SK-N-SH (cell line): ENCODE measurements at regions not wholly inside any gene's neighbourhood (a gene's known extent, or its start where the extent isn't known, plus 50 kb on each side); places are given as distances from the start of the nearest gene placed in this dataset.

Experiments used
- EP300 ChIP-seq, 2 experiments: IDR thresholded peaks; 2 replicates each; pipeline versions ENCODE4 v1.4.0 to v1.6.1; 2012; ENCODE audit warnings: borderline replicate concordance in 1 of 2, low read depth in 1 of 2, low read length in 1 of 2
- EZH2phosphoT487 ChIP-seq: fragments of 200-600 bp; sonication (generic); IDR thresholded peaks from 2 replicates; pipeline ENCODE4 v1.6.1; 2017; ENCODE audit warnings: low read depth, mixed run types, mild to moderate bottlenecking, antibody characterized with exemption, moderate library complexity, borderline replicate concordance
- POLR2AphosphoS5 ChIP-seq: IDR thresholded peaks from 2 replicates; pipeline ENCODE4 v1.6.1; 2012; ENCODE audit warnings: low read depth, low read length
- RAD21 ChIP-seq: IDR thresholded peaks from 2 replicates; pipeline ENCODE4 v1.6.1; 2012; ENCODE audit warnings: mild to moderate bottlenecking, low read length
- RXRA ChIP-seq: IDR thresholded peaks from 2 replicates; pipeline ENCODE4 v1.4.0; 2012; ENCODE audit warnings: low read depth, mild to moderate bottlenecking, borderline replicate concordance
- SIN3A ChIP-seq: IDR thresholded peaks from 2 replicates; pipeline ENCODE4 v1.6.1; 2012; ENCODE audit warnings: low read depth, mild to moderate bottlenecking, low read length, moderate library complexity, borderline replicate concordance
- TAF1 ChIP-seq: IDR thresholded peaks from 2 replicates; pipeline ENCODE4 v1.6.1; 2012; ENCODE audit warnings: low read depth, mild to moderate bottlenecking, low read length, moderate library complexity, borderline replicate concordance
- TCF12 ChIP-seq: IDR thresholded peaks from 2 replicates; pipeline ENCODE4 v1.4.0; 2012
- TF ChIP-seq, protein P1 (sequence below): fragments of 200-600 bp; sonication (generic); IDR thresholded peaks from 2 replicates; pipeline ENCODE4 v1.6.1; 2017; ENCODE audit warnings: antibody characterized with exemption, mild to moderate bottlenecking, moderate library complexity
- TF ChIP-seq, protein P2 (sequence below): IDR thresholded peaks from 2 replicates; pipeline ENCODE4 v1.4.0; 2012; ENCODE audit warnings: low read depth, borderline replicate concordance
- TF ChIP-seq, protein P3 (sequence below): fragments of 150-350 bp; IDR thresholded peaks from 2 replicates; pipeline ENCODE4 v1.6.1; 2017; ENCODE audit warnings: antibody characterized with exemption, low read length, low read depth, borderline replicate concordance
- TF ChIP-seq, protein P4 (sequence below): IDR thresholded peaks from 2 replicates; pipeline ENCODE4 v1.6.1; 2012; ENCODE audit warnings: mild to moderate bottlenecking, low read depth, low read length, moderate library complexity

- TF ChIP-seq RAD21 (no peak), EZH2phosphoT487 (no peak), TCF12 (no peak), EP300 (IDR thresholded peaks at IDR 0.05; ENCODE audit: borderline replicate concordance in 1 of 2, low read depth in 1 of 2, low read length in 1 of 2) (no peak), POLR2AphosphoS5 (no peak), TAF1 (no peak), RXRA (no peak), SIN3A (no peak)
- TF ChIP-seq, protein P1, sequence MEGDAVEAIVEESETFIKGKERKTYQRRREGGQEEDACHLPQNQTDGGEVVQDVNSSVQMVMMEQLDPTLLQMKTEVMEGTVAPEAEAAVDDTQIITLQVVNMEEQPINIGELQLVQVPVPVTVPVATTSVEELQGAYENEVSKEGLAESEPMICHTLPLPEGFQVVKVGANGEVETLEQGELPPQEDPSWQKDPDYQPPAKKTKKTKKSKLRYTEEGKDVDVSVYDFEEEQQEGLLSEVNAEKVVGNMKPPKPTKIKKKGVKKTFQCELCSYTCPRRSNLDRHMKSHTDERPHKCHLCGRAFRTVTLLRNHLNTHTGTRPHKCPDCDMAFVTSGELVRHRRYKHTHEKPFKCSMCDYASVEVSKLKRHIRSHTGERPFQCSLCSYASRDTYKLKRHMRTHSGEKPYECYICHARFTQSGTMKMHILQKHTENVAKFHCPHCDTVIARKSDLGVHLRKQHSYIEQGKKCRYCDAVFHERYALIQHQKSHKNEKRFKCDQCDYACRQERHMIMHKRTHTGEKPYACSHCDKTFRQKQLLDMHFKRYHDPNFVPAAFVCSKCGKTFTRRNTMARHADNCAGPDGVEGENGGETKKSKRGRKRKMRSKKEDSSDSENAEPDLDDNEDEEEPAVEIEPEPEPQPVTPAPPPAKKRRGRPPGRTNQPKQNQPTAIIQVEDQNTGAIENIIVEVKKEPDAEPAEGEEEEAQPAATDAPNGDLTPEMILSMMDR: no peak
- TF ChIP-seq, protein P2, sequence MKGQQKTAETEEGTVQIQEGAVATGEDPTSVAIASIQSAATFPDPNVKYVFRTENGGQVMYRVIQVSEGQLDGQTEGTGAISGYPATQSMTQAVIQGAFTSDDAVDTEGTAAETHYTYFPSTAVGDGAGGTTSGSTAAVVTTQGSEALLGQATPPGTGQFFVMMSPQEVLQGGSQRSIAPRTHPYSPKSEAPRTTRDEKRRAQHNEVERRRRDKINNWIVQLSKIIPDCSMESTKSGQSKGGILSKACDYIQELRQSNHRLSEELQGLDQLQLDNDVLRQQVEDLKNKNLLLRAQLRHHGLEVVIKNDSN: no peak
- TF ChIP-seq, protein P3, sequence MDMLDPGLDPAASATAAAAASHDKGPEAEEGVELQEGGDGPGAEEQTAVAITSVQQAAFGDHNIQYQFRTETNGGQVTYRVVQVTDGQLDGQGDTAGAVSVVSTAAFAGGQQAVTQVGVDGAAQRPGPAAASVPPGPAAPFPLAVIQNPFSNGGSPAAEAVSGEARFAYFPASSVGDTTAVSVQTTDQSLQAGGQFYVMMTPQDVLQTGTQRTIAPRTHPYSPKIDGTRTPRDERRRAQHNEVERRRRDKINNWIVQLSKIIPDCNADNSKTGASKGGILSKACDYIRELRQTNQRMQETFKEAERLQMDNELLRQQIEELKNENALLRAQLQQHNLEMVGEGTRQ: no peak
- TF ChIP-seq, protein P4, sequence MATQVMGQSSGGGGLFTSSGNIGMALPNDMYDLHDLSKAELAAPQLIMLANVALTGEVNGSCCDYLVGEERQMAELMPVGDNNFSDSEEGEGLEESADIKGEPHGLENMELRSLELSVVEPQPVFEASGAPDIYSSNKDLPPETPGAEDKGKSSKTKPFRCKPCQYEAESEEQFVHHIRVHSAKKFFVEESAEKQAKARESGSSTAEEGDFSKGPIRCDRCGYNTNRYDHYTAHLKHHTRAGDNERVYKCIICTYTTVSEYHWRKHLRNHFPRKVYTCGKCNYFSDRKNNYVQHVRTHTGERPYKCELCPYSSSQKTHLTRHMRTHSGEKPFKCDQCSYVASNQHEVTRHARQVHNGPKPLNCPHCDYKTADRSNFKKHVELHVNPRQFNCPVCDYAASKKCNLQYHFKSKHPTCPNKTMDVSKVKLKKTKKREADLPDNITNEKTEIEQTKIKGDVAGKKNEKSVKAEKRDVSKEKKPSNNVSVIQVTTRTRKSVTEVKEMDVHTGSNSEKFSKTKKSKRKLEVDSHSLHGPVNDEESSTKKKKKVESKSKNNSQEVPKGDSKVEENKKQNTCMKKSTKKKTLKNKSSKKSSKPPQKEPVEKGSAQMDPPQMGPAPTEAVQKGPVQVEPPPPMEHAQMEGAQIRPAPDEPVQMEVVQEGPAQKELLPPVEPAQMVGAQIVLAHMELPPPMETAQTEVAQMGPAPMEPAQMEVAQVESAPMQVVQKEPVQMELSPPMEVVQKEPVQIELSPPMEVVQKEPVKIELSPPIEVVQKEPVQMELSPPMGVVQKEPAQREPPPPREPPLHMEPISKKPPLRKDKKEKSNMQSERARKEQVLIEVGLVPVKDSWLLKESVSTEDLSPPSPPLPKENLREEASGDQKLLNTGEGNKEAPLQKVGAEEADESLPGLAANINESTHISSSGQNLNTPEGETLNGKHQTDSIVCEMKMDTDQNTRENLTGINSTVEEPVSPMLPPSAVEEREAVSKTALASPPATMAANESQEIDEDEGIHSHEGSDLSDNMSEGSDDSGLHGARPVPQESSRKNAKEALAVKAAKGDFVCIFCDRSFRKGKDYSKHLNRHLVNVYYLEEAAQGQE: no peak
These were observed 167.3 kb upstream of the CDH5 start for GRCh38 chr16:66199189-66199588.
